ENCODE measurements at regions not wholly inside any gene's neighbourhood (a gene's known extent, or its start where the extent isn't known, plus 50 kb on each side); places are given as distances from the start of the nearest gene placed in this dataset.

GRCh38 chr16:49972961-49973360, 52.1 kb upstream of the CNEP1R1 start (continued):
- TF ChIP-seq PRRX2 (CRISPR knock-in tag; IDR thresholded peaks at IDR 0.05), result no peak
- TF ChIP-seq ZNF232 (CRISPR knock-in tag; IDR thresholded peaks at IDR 0.05), result no peak
- no peak for TF ChIP-seq USF2 (CRISPR knock-in tag; IDR thresholded peaks at IDR 0.05)
- no peak for TF ChIP-seq CDX4 (CRISPR knock-in tag; IDR thresholded peaks at IDR 0.05; ENCODE audit: borderline replicate concordance)
